ENCODE measurements at regions not wholly inside any gene's neighbourhood (a gene's known extent, or its start where the extent isn't known, plus 50 kb on each side); places are given as distances from the start of the nearest gene placed in this dataset.

DNA sequence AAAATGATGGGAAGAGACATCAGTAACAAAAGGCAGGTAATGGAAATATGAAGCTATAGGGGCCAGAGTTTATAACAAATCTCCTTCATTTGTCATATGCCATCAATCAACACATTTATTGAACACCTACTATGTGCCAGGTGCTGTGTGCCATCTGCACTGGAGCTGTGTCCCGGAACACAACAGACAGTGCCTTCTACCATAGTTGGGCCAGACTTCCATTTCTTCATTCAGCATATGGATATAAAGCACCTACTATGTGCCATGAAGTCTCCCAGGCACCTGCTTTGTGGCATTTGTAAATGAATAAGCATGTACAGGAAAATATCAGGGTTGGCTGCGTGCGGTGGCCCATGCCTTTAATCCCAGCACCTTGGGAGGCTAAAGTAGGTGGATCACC, 112.5 kb upstream of the ERCC6L2 start:
- TF ChIP-seq, protein P1, sequence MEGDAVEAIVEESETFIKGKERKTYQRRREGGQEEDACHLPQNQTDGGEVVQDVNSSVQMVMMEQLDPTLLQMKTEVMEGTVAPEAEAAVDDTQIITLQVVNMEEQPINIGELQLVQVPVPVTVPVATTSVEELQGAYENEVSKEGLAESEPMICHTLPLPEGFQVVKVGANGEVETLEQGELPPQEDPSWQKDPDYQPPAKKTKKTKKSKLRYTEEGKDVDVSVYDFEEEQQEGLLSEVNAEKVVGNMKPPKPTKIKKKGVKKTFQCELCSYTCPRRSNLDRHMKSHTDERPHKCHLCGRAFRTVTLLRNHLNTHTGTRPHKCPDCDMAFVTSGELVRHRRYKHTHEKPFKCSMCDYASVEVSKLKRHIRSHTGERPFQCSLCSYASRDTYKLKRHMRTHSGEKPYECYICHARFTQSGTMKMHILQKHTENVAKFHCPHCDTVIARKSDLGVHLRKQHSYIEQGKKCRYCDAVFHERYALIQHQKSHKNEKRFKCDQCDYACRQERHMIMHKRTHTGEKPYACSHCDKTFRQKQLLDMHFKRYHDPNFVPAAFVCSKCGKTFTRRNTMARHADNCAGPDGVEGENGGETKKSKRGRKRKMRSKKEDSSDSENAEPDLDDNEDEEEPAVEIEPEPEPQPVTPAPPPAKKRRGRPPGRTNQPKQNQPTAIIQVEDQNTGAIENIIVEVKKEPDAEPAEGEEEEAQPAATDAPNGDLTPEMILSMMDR (IDR thresholded peaks at IDR 0.05; ENCODE audit: insufficient read depth, low read length): no peak
- no peak for TF ChIP-seq POLR2AphosphoS5 (IDR thresholded peaks at IDR 0.05; ENCODE audit: low read depth)
- TF ChIP-seq, protein P2, sequence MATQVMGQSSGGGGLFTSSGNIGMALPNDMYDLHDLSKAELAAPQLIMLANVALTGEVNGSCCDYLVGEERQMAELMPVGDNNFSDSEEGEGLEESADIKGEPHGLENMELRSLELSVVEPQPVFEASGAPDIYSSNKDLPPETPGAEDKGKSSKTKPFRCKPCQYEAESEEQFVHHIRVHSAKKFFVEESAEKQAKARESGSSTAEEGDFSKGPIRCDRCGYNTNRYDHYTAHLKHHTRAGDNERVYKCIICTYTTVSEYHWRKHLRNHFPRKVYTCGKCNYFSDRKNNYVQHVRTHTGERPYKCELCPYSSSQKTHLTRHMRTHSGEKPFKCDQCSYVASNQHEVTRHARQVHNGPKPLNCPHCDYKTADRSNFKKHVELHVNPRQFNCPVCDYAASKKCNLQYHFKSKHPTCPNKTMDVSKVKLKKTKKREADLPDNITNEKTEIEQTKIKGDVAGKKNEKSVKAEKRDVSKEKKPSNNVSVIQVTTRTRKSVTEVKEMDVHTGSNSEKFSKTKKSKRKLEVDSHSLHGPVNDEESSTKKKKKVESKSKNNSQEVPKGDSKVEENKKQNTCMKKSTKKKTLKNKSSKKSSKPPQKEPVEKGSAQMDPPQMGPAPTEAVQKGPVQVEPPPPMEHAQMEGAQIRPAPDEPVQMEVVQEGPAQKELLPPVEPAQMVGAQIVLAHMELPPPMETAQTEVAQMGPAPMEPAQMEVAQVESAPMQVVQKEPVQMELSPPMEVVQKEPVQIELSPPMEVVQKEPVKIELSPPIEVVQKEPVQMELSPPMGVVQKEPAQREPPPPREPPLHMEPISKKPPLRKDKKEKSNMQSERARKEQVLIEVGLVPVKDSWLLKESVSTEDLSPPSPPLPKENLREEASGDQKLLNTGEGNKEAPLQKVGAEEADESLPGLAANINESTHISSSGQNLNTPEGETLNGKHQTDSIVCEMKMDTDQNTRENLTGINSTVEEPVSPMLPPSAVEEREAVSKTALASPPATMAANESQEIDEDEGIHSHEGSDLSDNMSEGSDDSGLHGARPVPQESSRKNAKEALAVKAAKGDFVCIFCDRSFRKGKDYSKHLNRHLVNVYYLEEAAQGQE (IDR thresholded peaks at IDR 0.05; ENCODE audit: insufficient replicate concordance, low read depth): no peak
- TF ChIP-seq GABPA (IDR thresholded peaks at IDR 0.05; ENCODE audit: low read depth): no peak

Measured in HL-60 (cell line).